PFSK-1 (cell line): ENCODE measurements at regions not wholly inside any gene's neighbourhood (a gene's known extent, or its start where the extent isn't known, plus 50 kb on each side); places are given as distances from the start of the nearest gene placed in this dataset.

Experiments
- POLR2AphosphoS5 ChIP-seq: IDR thresholded peaks from 2 replicates; pipeline ENCODE4 v1.6.1; 2012; ENCODE audit warnings: low read depth, mild to moderate bottlenecking, control low read depth, low read length, moderate library complexity
- REST ChIP-seq, 2 experiments: IDR thresholded peaks; 2 replicates each; pipeline versions ENCODE4 v1.6.1 to v1.8.0; 2011 to 2012; ENCODE audit warnings: low read depth in 2 of 2, low read length in 2 of 2, control low read depth in 1 of 2, inconsistent platforms in 1 of 2, mild to moderate bottlenecking in 1 of 2, moderate library complexity in 1 of 2; ENCODE audit not compliant: insufficient read depth in 1 of 2
- SIN3A ChIP-seq: IDR thresholded peaks from 2 replicates; pipeline ENCODE4 v1.6.1; 2012; ENCODE audit warnings: mild to moderate bottlenecking, low read length, moderate library complexity, borderline replicate concordance; ENCODE audit not compliant: insufficient read depth
- TAF1 ChIP-seq: IDR thresholded peaks from 2 replicates; pipeline ENCODE4 v1.6.1; 2012; ENCODE audit warnings: low read length, control low read depth, borderline replicate concordance; ENCODE audit not compliant: insufficient read depth

- no peak for TF ChIP-seq POLR2AphosphoS5
- TF ChIP-seq REST (IDR thresholded peaks at IDR 0.05; ENCODE audit: insufficient read depth in 1 of 2, low read depth in 2 of 2, low read length in 2 of 2): no peak
- TF ChIP-seq TAF1: no peak
- TF ChIP-seq SIN3A: no peak
Observed at GRCh38 chr6:37099442-37099841, 70.5 kb upstream of the PIM1 start.
